22Rv1 (cell line): ENCODE measurements at regions not wholly inside any gene's neighbourhood (a gene's known extent, or its start where the extent isn't known, plus 50 kb on each side); places are given as distances from the start of the nearest gene placed in this dataset.

Source experiments
- H3K27ac ChIP-seq: fragments of 450-650 bp; 2 replicates; pipeline ENCODE4 v1.5.1; 2017
- ZFX ChIP-seq: fragments of 450-650 bp; IDR thresholded peaks from 2 replicates; pipeline ENCODE4 v1.6.1; 2017; ENCODE audit warnings: antibody characterized with exemption, borderline replicate concordance
- TF ChIP-seq, protein P1 (sequence below): fragments of 450-650 bp; IDR thresholded peaks from 2 replicates; pipeline ENCODE4 v1.5.1; 2017; ENCODE audit warnings: mild to moderate bottlenecking

DNA sequence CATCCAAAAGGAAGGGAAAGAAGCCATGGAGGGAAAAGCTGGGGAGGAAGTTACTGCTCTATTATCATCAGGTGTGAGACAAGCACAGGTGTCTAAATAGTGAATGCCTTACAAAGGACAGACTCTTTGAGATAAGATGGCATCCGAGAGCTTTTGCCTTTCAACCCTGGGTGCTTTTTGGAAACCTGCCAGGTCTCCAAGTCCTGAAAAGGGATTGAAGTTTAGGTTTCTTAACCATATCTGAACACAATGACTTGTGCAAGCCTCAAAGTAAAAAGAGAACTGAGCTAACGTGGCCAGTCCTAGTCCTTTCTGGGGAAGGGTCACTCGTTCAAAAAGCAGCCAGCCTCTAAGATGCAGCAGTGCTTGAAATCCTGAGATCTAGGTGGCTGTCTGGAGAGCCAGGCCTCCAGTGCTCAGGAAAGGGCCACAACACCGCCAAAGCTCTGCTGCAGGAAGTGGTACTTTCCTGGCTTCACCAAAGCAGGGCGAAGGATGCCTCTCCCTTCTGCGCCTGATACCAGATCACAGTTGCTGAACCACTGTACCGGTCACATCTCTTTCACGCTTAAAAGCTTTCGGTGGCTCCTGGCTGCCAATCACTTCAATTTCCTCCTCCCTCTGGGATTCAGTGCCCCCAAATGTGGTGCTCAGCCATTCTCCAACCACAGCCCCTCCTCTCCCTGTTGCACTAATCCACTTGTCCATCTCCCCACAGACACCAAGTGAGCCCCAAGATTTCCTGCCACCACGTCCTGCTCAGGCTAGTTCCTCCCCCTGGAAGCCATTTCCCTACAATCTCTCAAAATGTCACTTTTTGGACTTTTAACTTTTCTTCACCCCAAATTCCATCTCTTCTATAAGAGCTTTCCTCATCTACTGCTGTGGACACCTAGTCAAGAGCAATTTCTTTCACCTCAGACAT is 104.1 kb upstream of the LPP start:
- H3K27ac ChIP-seq: no peak overlapping the region

DNA sequence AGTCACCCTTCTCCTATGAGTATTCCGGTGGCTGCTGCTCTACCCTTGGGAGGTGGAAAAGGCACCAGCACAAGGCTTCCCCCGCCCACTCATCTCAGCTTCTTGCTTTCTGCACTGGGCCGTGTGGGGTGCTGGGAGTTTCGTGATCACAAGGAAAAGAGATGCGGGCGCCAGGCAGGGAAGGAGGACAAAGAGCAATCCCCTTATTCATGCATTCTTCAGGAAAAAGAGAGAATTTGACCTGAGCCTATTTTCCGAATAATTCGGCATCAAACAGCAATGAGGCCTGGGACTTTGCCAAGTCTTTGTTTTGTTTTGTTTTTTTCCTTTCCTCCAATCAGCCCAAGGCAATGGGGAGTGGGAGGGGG is 102.2 kb upstream of the LPP start:
- TF ChIP-seq ZFX: no peak
- TF ChIP-seq, protein P1, sequence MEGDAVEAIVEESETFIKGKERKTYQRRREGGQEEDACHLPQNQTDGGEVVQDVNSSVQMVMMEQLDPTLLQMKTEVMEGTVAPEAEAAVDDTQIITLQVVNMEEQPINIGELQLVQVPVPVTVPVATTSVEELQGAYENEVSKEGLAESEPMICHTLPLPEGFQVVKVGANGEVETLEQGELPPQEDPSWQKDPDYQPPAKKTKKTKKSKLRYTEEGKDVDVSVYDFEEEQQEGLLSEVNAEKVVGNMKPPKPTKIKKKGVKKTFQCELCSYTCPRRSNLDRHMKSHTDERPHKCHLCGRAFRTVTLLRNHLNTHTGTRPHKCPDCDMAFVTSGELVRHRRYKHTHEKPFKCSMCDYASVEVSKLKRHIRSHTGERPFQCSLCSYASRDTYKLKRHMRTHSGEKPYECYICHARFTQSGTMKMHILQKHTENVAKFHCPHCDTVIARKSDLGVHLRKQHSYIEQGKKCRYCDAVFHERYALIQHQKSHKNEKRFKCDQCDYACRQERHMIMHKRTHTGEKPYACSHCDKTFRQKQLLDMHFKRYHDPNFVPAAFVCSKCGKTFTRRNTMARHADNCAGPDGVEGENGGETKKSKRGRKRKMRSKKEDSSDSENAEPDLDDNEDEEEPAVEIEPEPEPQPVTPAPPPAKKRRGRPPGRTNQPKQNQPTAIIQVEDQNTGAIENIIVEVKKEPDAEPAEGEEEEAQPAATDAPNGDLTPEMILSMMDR: no peak
- H3K27ac ChIP-seq: no peak overlapping the region

More for the DNA sequence above, 104.1 kb upstream of the LPP start:
- no peak for TF ChIP-seq ZFX
- TF ChIP-seq, protein P1: no peak

DNA sequence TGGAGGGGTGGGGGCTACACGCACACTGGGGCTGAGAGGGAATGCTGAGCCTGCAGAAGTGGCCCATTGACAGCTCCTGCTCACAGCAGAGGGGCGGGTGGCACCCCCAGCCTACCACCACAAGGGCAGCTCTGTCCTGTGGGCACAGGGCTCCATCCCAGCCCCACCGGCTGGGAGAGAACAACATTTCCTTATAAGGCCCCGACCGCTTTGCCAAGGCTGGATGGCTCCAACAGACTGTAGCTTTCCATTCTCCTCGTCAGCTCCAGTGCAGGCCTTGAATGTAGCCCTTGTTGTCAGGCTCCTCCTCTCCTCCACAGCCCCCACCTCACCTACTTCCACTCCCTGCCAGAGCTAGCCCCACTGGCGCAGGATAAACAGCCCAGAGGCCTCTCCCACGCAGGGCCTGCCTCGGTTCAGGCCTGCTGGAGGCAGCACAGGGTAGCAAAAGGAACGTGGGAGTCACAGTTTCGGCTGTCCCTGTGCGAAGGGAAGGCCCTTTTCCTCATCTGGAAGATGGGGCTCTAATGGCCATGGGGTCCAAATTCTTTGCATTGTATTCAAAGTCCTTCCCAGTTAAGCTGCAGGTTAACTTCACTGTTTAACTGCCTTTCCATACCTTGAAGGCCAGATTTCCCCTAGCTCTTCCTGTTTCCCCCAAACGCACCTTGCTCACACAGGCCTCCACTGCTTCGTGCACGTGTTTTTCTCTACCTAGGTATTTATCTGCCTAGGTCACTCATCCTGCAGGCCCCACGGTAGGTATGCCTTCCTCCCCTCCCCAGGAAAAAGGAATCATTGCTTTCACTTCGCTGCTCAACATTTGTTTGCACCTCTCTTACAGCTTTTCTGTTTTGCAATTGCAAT is 101.6 kb upstream of the LPP start:
- H3K27ac ChIP-seq: no peak overlapping the region
- TF ChIP-seq ZFX: no peak
- TF ChIP-seq, protein P1: no peak

DNA sequence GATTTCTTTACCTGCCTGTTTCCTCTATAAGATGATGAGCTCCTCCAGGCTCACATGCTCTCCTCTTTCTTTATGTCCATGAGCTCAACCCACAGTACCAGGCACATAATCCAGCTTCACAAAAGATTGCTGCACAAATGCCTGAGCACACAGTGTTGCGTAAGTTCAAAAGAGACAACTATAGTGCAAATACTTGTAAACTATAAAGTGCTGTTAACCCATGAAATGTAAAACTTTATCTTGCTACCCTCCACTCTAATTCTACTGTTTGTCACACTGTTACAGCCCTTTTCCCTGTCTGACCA is 101.0 kb upstream of the LPP start:
- H3K27ac ChIP-seq: no peak overlapping the region
- TF ChIP-seq, protein P1: no peak
- no peak for TF ChIP-seq ZFX

DNA sequence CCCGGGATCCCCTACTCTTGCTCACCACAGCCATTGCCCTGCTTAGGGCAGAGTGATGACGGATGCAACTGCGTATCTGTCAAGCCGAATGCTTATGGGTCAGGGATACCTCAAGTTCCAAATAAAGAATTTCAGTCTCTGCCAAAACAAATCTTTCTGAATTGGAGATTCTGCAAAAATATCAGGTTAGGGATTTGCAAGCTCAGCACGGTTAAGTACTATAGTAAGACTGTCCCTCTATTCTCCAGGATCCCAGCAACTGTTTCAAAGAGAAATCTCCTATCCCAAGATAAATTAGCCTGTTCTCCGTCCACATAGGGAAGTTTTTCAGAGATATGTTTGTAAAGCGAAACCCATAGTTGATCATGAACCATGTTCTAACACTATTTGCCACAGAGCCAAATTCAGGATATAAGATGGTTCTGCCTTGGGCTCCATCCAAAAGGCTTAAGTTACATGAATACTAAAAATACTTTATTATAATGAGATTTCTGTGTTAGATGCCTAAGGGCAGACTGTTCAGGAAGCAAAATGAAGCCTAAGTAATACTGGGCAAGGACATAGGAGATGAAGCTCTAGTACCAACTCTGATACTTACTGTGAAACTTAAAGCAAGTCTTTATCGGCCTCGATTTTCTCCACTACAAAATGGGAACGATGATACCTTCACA is 100.1 kb upstream of the LPP start:
- TF ChIP-seq, protein P1: no peak
- no peak for TF ChIP-seq ZFX
- H3K27ac ChIP-seq: no peak overlapping the region

DNA sequence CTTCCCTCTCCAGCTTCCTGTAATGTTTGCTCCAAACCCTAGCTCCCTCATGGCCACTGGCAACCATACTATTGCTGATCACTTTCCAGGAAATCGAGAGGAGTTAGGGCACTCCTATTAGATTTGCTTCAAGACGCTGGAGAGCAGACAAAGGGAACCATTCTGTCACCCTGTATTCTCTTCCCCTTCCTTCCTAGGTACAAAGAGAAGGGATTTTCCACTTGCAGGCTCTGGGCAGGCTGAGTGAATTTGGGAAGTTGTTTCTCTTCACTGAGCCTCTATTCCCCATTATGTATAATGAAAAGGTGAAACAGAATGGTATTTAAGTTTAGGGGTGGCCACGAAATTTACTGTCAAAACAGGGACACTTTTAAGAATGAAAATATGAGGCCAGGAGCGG is 99.4 kb upstream of the LPP start:
- TF ChIP-seq ZFX: no peak
- TF ChIP-seq, protein P1: no peak
- H3K27ac ChIP-seq: no peak overlapping the region
